Body of pancreas (tissue), 4 donors: ENCODE measurements at regions not wholly inside any gene's neighbourhood (a gene's known extent, or its start where the extent isn't known, plus 50 kb on each side); places are given as distances from the start of the nearest gene placed in this dataset.
"Not testable (repeated sequence)": the region's sequence is repeated elsewhere in the genome, so short reads cannot be mapped to it uniquely, and the experiment has no call there.

ENCODE experiments used
- ATAC-seq: fragments of 150-250 bp; one replicate; pipeline ENCODE4 v1.9.1; 2016
- DNase-seq, 4 donors: peaks; one replicate each; pipeline ENCODE4 v3.0.0-alpha.2; 2019
- H3K27ac ChIP-seq, 4 donors: fragments of 200-600 bp; sonication (generic); 1 replicate in 3 of 4; 2 replicates in 1 of 4; pipeline versions ENCODE4 v1.5.1 to v1.6.1; 2016 to 2019; ENCODE audit warnings: mild to moderate bottlenecking in 1 of 4, mixed read lengths in 1 of 4, moderate library complexity in 1 of 4
- H3K27me3 ChIP-seq, 2 donors: fragments of 200-600 bp; sonication (generic); one replicate each; pipeline ENCODE4 v1.6.0; 2016; ENCODE audit warnings: mild to moderate bottlenecking in 1 of 2
- H3K36me3 ChIP-seq, 2 donors: fragments of 200-600 bp; sonication (generic); replicated peaks in 1 of 2; 2 replicates each; pipeline ENCODE4 v1.5.1; 2016; ENCODE audit warnings: low read depth in 2 of 2; ENCODE audit not compliant: insufficient read depth in 1 of 2
- H3K4me1 ChIP-seq: fragments of 200-600 bp; sonication (generic); one replicate; pipeline ENCODE4 v1.6.0; 2016
- H3K4me3 ChIP-seq, 2 donors: fragments of 200-600 bp; sonication (generic); 1 replicate in 1 of 2; 2 replicates in 1 of 2; pipeline ENCODE4 v1.5.1; 2016 to 2019
- H3K9me3 ChIP-seq, 3 donors: fragments of 200-600 bp; sonication (generic); 1 replicate in 2 of 3; 2 replicates in 1 of 3; pipeline ENCODE4 v1.5.1; 2016
- POLR2A ChIP-seq, 3 donors: fragments of 450-650 bp; IDR thresholded peaks; one replicate each; pipeline ENCODE4 v1.6.1; 2016; ENCODE audit warnings: antibody characterized with exemption in 3 of 3, mild to moderate bottlenecking in 2 of 3
- WGBS, 2 donors: methylation state at CpG; one replicate each; pipeline ENCODE4 v1.1.5; 2017; 5-methylcytosine and 5-hydroxymethylcytosine counted together
- intact Hi-C: fragments of 100-400 bp; cut with DNase I; formaldehyde crosslinking; loops from one replicate; pipeline ENCODE4 v1.15.1; 2023
- TF ChIP-seq, protein P1 (sequence below), 7 experiments: fragments of 450-650 bp in 4 of 7; fragments of 200-600 bp in 3 of 7; sonication (generic) in 3 of 7; IDR thresholded peaks; one replicate each; pipeline ENCODE4 v1.5.1; 2016 to 2019; ENCODE audit warnings: antibody characterized with exemption in 7 of 7

DNA sequence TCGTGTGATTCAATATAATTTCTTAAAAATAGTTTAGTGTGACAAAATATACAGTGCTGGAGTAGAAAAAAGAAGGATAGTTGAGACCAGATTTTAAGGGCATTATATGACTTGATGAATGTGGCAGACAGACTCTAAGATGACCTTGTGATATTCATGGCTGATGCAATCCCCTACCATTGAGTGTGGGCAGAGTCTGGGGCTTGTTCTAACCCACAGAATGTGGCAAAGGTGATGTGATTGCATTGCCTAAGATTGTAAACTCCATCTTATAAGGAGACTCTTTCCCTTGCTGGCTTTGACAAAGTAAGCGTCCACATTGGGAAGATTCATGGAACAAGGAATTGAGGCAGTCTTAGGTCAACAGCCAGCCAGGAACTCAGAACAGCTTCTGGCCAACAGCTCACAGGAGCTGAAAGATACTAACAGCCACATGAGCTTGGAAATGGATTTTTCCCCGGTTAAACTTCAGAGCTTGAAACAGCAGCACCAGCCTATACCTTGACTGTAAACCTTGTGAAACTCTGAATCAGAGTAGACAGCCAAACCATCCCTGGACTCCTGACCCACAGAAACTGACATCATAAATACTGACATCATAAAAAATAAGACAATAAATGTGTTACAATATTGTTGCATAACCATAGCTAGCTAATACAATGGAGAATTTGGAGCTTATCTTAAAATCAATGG, 864.5 kb downstream of the TTLL7 start:
- H3K4me1 ChIP-seq, ATAC-seq, H3K36me3 ChIP-seq, H3K9me3 ChIP-seq, DNase-seq, H3K27me3 ChIP-seq, H3K27ac ChIP-seq, H3K4me3 ChIP-seq, intact Hi-C loops: not testable (repeated sequence)
- 86 to 87% methylated on average over 2 of the region's 3 CpGs for WGBS, 2 donors

DNA sequence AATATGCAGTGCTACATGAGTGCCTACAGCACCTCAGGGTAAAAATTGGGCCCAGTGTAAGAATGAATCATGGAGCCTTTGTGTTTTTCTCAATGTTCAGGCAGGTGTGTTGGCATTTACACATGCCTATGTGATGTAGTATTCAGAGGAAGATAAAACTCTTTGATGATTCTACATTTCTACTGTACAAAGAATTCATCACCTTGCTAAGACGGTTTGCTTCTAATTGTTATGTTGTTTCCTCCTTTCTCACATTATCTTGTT, 867.3 kb downstream of the TTLL7 start:
- H3K27ac ChIP-seq, result no peak overlapping the region
- DNase-seq (no peak), ATAC-seq (no peak)
- no peak overlapping the region for H3K4me3 ChIP-seq
- H3K36me3 ChIP-seq, result no peaks in the 10 kb centered on the region
- H3K27me3 ChIP-seq, result no peaks in the 10 kb centered on the region
- 73 to 79% methylated on average over 1 of the region's 1 CpG for WGBS, 2 donors
- no peaks in the 10 kb centered on the region for H3K9me3 ChIP-seq
- no peaks in the 10 kb centered on the region for H3K4me1 ChIP-seq
- TF ChIP-seq POLR2A (IDR thresholded peaks at IDR 0.05), result no peak
- TF ChIP-seq, protein P1, sequence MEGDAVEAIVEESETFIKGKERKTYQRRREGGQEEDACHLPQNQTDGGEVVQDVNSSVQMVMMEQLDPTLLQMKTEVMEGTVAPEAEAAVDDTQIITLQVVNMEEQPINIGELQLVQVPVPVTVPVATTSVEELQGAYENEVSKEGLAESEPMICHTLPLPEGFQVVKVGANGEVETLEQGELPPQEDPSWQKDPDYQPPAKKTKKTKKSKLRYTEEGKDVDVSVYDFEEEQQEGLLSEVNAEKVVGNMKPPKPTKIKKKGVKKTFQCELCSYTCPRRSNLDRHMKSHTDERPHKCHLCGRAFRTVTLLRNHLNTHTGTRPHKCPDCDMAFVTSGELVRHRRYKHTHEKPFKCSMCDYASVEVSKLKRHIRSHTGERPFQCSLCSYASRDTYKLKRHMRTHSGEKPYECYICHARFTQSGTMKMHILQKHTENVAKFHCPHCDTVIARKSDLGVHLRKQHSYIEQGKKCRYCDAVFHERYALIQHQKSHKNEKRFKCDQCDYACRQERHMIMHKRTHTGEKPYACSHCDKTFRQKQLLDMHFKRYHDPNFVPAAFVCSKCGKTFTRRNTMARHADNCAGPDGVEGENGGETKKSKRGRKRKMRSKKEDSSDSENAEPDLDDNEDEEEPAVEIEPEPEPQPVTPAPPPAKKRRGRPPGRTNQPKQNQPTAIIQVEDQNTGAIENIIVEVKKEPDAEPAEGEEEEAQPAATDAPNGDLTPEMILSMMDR (IDR thresholded peaks at IDR 0.05), result no peak
- intact Hi-C loops, result no loop called here

DNA sequence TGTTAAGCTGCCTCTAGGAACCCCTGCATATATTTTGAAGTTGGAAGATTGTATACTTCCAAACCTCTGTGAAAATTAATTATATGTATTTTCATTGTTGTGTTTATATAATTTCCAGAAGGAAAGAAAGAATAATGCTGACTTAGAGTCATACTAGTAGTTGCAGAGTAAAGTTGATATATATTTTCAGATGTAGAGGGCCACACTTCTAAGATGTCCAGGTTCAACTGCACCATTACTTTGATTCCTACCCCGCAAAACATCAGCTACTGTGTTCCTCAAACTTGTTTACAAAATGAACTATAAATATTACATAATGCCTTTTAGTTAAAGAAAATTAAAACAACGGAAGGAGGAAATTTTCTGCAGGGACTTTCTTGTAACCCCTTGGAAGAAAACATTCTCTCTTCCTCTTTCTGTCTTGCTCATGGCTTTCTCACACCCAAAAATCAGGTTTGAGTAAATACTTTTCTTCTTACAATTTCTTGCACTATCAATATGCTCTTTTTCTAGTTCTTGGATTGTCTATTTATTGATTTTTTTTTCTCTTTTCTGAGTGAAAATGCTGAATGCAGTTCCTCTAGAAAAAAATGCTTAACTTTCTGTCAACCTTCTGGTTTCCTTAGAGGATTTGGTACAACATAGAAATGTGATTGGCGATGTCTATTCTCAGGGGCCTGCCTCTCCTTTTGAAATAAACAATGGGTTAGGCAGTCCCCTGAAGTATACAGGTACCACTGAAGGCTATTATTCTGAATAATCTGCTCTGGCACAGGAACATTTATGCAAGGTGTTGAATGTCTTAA, 867.8 kb downstream of the TTLL7 start:
- Histone ChIP-seq H3K4me3 (no peak overlapping the region), H3K27me3 (no peaks in the 10 kb centered on the region), H3K36me3 (no peaks in the 10 kb centered on the region), H3K9me3 (no peaks in the 10 kb centered on the region), H3K27ac (no peak overlapping the region), H3K4me1 (no peaks in the 10 kb centered on the region)
- ATAC-seq, result no peak
- intact Hi-C loops, result no loop called here
- 90 to 91% methylated on average over 3 of the region's 3 CpGs for WGBS, 2 donors
- no peak for DNase-seq
- TF ChIP-seq, protein P1 (IDR thresholded peaks at IDR 0.05), result no peak
- TF ChIP-seq POLR2A (IDR thresholded peaks at IDR 0.05), result no peak

DNA sequence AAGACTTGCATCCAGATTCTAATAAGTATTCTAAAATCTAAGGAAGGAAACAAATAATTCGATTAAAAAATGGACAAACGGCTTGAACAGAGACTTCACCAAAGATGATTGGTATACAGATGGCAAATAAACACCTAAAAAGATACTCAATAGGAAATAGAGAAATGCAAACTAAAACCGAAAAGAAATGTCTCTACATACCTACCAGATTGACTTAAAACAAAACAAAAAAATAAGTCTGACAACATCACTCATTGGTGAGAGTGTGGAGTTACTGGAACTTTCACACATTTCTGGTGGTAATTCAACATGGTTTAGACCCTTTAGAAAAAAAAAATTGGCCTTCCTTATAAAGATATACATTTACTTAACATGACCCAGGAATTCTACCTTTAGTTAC, 869.8 kb downstream of the TTLL7 start:
- 85 to 88% methylated on average over 3 of the region's 3 CpGs for WGBS, 2 donors
- ATAC-seq (no peak), DNase-seq (no peak)
- Histone ChIP-seq H3K27ac (no peak overlapping the region), H3K36me3 (no peaks in the 10 kb centered on the region), H3K4me1 (no peaks in the 10 kb centered on the region), H3K4me3 (no peak overlapping the region), H3K27me3 (no peaks in the 10 kb centered on the region), H3K9me3 (no peaks in the 10 kb centered on the region)
- intact Hi-C loops, result no loop called here
- TF ChIP-seq, protein P1 (IDR thresholded peaks at IDR 0.05), result no peak
- TF ChIP-seq POLR2A (IDR thresholded peaks at IDR 0.05), result no peak

DNA sequence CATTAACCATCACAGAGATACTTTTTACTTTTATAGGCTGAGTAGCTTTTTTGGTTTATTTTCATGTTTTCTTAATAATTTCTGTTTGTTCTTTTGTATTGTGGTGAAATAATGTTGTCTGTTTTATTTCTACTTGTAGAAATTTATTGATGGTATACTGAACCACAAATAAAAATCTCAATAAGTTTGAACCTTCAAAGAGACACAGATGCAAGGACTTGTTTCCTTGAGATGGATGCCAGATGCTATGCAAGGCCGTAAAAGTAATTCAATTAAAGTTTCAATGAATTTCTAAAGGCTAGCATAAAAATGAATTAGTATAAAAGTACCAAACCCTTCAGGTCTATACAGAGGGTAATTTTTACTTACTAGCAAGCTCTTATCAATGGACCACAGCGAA, 873.5 kb downstream of the TTLL7 start:
- TF ChIP-seq, protein P1 (IDR thresholded peaks at IDR 0.05), result no peak
- no peak for TF ChIP-seq POLR2A (IDR thresholded peaks at IDR 0.05)
- Histone ChIP-seq H3K4me1 (no peaks in the 10 kb centered on the region), H3K27me3 (no peaks in the 10 kb centered on the region), H3K27ac (no peak overlapping the region), H3K4me3 (no peak overlapping the region), H3K36me3 (no peaks in the 10 kb centered on the region), H3K9me3 (no peaks in the 10 kb centered on the region)
- intact Hi-C loops, result no loop called here
- no peak for ATAC-seq
- 84 to 93% methylated on average over 2 of the region's 2 CpGs for WGBS, 2 donors
- no peak for DNase-seq
